Loucy (cell line): ENCODE measurements at regions not wholly inside any gene's neighbourhood (a gene's known extent, or its start where the extent isn't known, plus 50 kb on each side); places are given as distances from the start of the nearest gene placed in this dataset.

Experiments
- H2AFZ ChIP-seq: fragments of 200-600 bp; sonication (generic); 2 replicates; pipeline ENCODE4 v1.6.0; 2016; ENCODE audit warnings: antibody characterized with exemption, mild to moderate bottlenecking, low read length, moderate library complexity
- H3F3A ChIP-seq: fragments of 200-600 bp; 2 replicates; pipeline ENCODE4 v1.6.0; 2016; ENCODE audit warnings: antibody characterized with exemption, low read depth, mild to moderate bottlenecking
- H3K27me3 ChIP-seq: fragments of 200-600 bp; sonication (generic); 2 replicates; pipeline ENCODE4 v1.6.1; 2014; ENCODE audit warnings: low read length, mild to moderate bottlenecking; ENCODE audit not compliant: insufficient read depth, poor library complexity, severe bottlenecking
- H3K36me3 ChIP-seq: fragments of 200-600 bp; sonication (generic); 2 replicates; pipeline ENCODE4 v1.6.1; 2016; ENCODE audit warnings: low read length; ENCODE audit not compliant: insufficient read depth
- H3K4me1 ChIP-seq: fragments of 200-600 bp; sonication (generic); 2 replicates; pipeline ENCODE4 v1.5.1; 2014; ENCODE audit warnings: low read length, mild to moderate bottlenecking; ENCODE audit not compliant: insufficient read depth, poor library complexity, severe bottlenecking
- H3K4me2 ChIP-seq: fragments of 200-600 bp; sonication (generic); 2 replicates; pipeline ENCODE4 v1.6.0; 2014; ENCODE audit warnings: antibody characterized with exemption, low read length, low read depth, mild to moderate bottlenecking; ENCODE audit not compliant: poor library complexity, severe bottlenecking
- H3K4me3 ChIP-seq: fragments of 200-600 bp; sonication (generic); 2 replicates; pipeline ENCODE4 v1.5.1; 2014; ENCODE audit warnings: low read length, mild to moderate bottlenecking, mixed read lengths; ENCODE audit not compliant: poor library complexity, severe bottlenecking
- H3K79me2 ChIP-seq: fragments of 200-600 bp; sonication (generic); 2 replicates; pipeline ENCODE4 v1.6.1; 2014; ENCODE audit warnings: low read length; ENCODE audit not compliant: insufficient read depth
- H3K9ac ChIP-seq: fragments of 200-600 bp; sonication (generic); 2 replicates; pipeline ENCODE4 v1.6.0; 2014; ENCODE audit warnings: mild to moderate bottlenecking, low read depth, low read length, moderate library complexity; ENCODE audit not compliant: poor library complexity, severe bottlenecking
- H3K9me2 ChIP-seq: fragments of 200-600 bp; sonication (generic); replicated peaks from 2 replicates; pipeline ENCODE4 v1.6.1; 2016; ENCODE audit warnings: low read depth, low read length, mixed read lengths
- H3K9me3 ChIP-seq: fragments of 200-600 bp; sonication (generic); 2 replicates; pipeline ENCODE4 v1.6.1; 2014; ENCODE audit warnings: mild to moderate bottlenecking, antibody characterized with exemption, low read length, low read depth; ENCODE audit not compliant: insufficient read depth
- H4K20me1 ChIP-seq: fragments of 200-600 bp; sonication (generic); 2 replicates; pipeline ENCODE4 v1.6.0; 2014; ENCODE audit warnings: antibody characterized with exemption, low read length, mild to moderate bottlenecking; ENCODE audit not compliant: insufficient read depth, poor library complexity, severe bottlenecking
- CTCF ChIP-seq: fragments of 200-600 bp; sonication (generic); conservative IDR thresholded peaks from 2 replicates; pipeline ENCODE4 v1.5.1; 2014; ENCODE audit warnings: mild to moderate bottlenecking, antibody characterized with exemption, low read length
- EZH2phosphoT487 ChIP-seq: fragments of 200-600 bp; IDR thresholded peaks from 2 replicates; pipeline ENCODE4 v1.6.1; 2018; ENCODE audit warnings: antibody characterized with exemption, mild to moderate bottlenecking, moderate library complexity, borderline replicate concordance

GRCh38 chr4:153852501-153852900, 63.6 kb upstream of the SFRP2 start:
- H2AFZ ChIP-seq: no peak overlapping the region
- no peaks in the 10 kb centered on the region for H3K9me2 ChIP-seq
- H3K4me1 ChIP-seq: no peaks in the 10 kb centered on the region
- H3K9me3 ChIP-seq: no peaks in the 10 kb centered on the region
- H4K20me1 ChIP-seq: no peaks in the 10 kb centered on the region
- no peak overlapping the region for H3K4me2 ChIP-seq
- H3K9ac ChIP-seq: no peak overlapping the region
- no peak for TF ChIP-seq CTCF
- no peak for TF ChIP-seq EZH2phosphoT487
- no peaks in the 10 kb centered on the region for H3F3A ChIP-seq
- H3K27me3 ChIP-seq: no peaks in the 10 kb centered on the region
- no peaks in the 10 kb centered on the region for H3K36me3 ChIP-seq
- no peak overlapping the region for H3K4me3 ChIP-seq
- no peaks in the 10 kb centered on the region for H3K79me2 ChIP-seq

GRCh38 chr4:153850533-153851280, 61.8 kb upstream of the SFRP2 start:
- no peak overlapping the region for H3K4me3 ChIP-seq
- no peaks in the 10 kb centered on the region for H3K4me1 ChIP-seq
- no peaks in the 10 kb centered on the region for H3K9me3 ChIP-seq
- H4K20me1 ChIP-seq: no peaks in the 10 kb centered on the region
- no peaks in the 10 kb centered on the region for H3K27me3 ChIP-seq
- H3K9ac ChIP-seq: no peak overlapping the region
- no peak overlapping the region for H3K4me2 ChIP-seq
- TF ChIP-seq EZH2phosphoT487 (no peak), CTCF (no peak)
- no peaks in the 10 kb centered on the region for H3K9me2 ChIP-seq
- no peaks in the 10 kb centered on the region for H3K36me3 ChIP-seq
- H3F3A ChIP-seq: no peaks in the 10 kb centered on the region
- H2AFZ ChIP-seq: no peak overlapping the region
- H3K79me2 ChIP-seq: no peaks in the 10 kb centered on the region

GRCh38 chr4:153844144-153844543, 55.3 kb upstream of the SFRP2 start:
- H3K4me1 ChIP-seq: no peaks in the 10 kb centered on the region
- H3K27me3 ChIP-seq: no peaks in the 10 kb centered on the region
- H4K20me1 ChIP-seq: no peaks in the 10 kb centered on the region
- no peak overlapping the region for H3K4me2 ChIP-seq
- H3K9me3 ChIP-seq: no peaks in the 10 kb centered on the region
- H3K9me2 ChIP-seq: no peaks in the 10 kb centered on the region
- no peaks in the 10 kb centered on the region for H3K36me3 ChIP-seq
- no peak overlapping the region for H2AFZ ChIP-seq
- TF ChIP-seq EZH2phosphoT487 (no peak), CTCF (no peak)
- H3K79me2 ChIP-seq: no peaks in the 10 kb centered on the region
- H3F3A ChIP-seq: no peaks in the 10 kb centered on the region
- no peak overlapping the region for H3K9ac ChIP-seq
- H3K4me3 ChIP-seq: no peak overlapping the region
